Ishikawa (cell line): ENCODE measurements at regions not wholly inside any gene's neighbourhood (a gene's known extent, or its start where the extent isn't known, plus 50 kb on each side); places are given as distances from the start of the nearest gene placed in this dataset.

ENCODE experiments used
- CEBPB ChIP-seq: IDR thresholded peaks from 2 replicates; pipeline ENCODE4 v1.6.1; 2012
- CREB1 ChIP-seq: IDR thresholded peaks from 2 replicates; pipeline ENCODE4 v1.6.1; 2012; ENCODE audit warnings: low read depth
- EGR1 ChIP-seq: IDR thresholded peaks from 2 replicates; pipeline ENCODE4 v1.6.1; 2012
- EP300 ChIP-seq: IDR thresholded peaks from 2 replicates; pipeline ENCODE4 v1.6.1; 2012; ENCODE audit warnings: borderline replicate concordance
- FOXM1 ChIP-seq: IDR thresholded peaks from 2 replicates; pipeline ENCODE4 v1.6.1; 2012; ENCODE audit warnings: low read depth, borderline replicate concordance
- NFIC ChIP-seq: IDR thresholded peaks from 2 replicates; pipeline ENCODE4 v1.6.1; 2012
- RAD21 ChIP-seq: IDR thresholded peaks from 2 replicates; pipeline ENCODE4 v1.6.1; 2012; ENCODE audit warnings: low read depth
- TAF1 ChIP-seq: IDR thresholded peaks from 2 replicates; pipeline ENCODE4 v1.6.1; 2012; ENCODE audit warnings: low read depth, mild to moderate bottlenecking
- TCF12 ChIP-seq: IDR thresholded peaks from 2 replicates; pipeline ENCODE4 v1.6.1; 2012; ENCODE audit warnings: low read depth
- TEAD4 ChIP-seq: IDR thresholded peaks from 2 replicates; pipeline ENCODE4 v1.6.1; 2012
- YY1 ChIP-seq: IDR thresholded peaks from 2 replicates; pipeline ENCODE4 v1.6.1; 2012; ENCODE audit warnings: low read depth
- ZBTB7A ChIP-seq: IDR thresholded peaks from 2 replicates; pipeline ENCODE4 v1.6.1; 2012; ENCODE audit warnings: low read depth
- TF ChIP-seq, protein P1 (sequence below): IDR thresholded peaks from 2 replicates; pipeline ENCODE4 v1.6.1; 2012
- TF ChIP-seq, protein P2 (sequence below): IDR thresholded peaks from 2 replicates; pipeline ENCODE4 v1.6.1; 2012
- TF ChIP-seq, protein P3 (sequence below): IDR thresholded peaks from 2 replicates; pipeline ENCODE4 v1.6.1; 2012; ENCODE audit warnings: low read depth, mild to moderate bottlenecking

DNA sequence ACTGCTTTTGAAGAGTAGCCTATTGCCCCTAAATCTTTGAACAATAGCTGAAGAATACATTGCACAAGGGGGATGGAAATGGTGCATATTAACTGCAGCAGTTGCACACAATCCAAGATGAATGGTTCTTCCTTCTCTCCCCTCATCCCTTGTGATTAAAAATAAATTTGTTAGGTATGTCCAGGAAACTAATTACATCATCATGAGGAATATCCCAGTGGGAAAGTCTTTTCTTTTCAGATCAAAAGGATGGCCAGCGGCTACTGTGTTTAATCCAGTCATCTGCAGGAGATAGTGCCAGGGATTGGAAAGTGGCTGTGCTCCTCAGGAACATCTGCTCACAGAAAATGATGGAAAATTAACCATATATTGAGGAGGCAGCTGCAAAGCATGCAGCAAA, 508.4 kb upstream of the SEMA6A start:
- TF ChIP-seq, protein P1, sequence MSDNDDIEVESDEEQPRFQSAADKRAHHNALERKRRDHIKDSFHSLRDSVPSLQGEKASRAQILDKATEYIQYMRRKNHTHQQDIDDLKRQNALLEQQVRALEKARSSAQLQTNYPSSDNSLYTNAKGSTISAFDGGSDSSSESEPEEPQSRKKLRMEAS, result no peak
- TF ChIP-seq TCF12 (no peak), RAD21 (no peak), YY1 (no peak), TAF1 (no peak), FOXM1 (no peak), CREB1 (no peak), NFIC (no peak), EGR1 (no peak), TEAD4 (no peak), ZBTB7A (no peak), CEBPB (no peak), EP300 (no peak)
- TF ChIP-seq, protein P2, sequence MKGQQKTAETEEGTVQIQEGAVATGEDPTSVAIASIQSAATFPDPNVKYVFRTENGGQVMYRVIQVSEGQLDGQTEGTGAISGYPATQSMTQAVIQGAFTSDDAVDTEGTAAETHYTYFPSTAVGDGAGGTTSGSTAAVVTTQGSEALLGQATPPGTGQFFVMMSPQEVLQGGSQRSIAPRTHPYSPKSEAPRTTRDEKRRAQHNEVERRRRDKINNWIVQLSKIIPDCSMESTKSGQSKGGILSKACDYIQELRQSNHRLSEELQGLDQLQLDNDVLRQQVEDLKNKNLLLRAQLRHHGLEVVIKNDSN, result no peak
- TF ChIP-seq, protein P3, sequence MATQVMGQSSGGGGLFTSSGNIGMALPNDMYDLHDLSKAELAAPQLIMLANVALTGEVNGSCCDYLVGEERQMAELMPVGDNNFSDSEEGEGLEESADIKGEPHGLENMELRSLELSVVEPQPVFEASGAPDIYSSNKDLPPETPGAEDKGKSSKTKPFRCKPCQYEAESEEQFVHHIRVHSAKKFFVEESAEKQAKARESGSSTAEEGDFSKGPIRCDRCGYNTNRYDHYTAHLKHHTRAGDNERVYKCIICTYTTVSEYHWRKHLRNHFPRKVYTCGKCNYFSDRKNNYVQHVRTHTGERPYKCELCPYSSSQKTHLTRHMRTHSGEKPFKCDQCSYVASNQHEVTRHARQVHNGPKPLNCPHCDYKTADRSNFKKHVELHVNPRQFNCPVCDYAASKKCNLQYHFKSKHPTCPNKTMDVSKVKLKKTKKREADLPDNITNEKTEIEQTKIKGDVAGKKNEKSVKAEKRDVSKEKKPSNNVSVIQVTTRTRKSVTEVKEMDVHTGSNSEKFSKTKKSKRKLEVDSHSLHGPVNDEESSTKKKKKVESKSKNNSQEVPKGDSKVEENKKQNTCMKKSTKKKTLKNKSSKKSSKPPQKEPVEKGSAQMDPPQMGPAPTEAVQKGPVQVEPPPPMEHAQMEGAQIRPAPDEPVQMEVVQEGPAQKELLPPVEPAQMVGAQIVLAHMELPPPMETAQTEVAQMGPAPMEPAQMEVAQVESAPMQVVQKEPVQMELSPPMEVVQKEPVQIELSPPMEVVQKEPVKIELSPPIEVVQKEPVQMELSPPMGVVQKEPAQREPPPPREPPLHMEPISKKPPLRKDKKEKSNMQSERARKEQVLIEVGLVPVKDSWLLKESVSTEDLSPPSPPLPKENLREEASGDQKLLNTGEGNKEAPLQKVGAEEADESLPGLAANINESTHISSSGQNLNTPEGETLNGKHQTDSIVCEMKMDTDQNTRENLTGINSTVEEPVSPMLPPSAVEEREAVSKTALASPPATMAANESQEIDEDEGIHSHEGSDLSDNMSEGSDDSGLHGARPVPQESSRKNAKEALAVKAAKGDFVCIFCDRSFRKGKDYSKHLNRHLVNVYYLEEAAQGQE, result no peak

DNA sequence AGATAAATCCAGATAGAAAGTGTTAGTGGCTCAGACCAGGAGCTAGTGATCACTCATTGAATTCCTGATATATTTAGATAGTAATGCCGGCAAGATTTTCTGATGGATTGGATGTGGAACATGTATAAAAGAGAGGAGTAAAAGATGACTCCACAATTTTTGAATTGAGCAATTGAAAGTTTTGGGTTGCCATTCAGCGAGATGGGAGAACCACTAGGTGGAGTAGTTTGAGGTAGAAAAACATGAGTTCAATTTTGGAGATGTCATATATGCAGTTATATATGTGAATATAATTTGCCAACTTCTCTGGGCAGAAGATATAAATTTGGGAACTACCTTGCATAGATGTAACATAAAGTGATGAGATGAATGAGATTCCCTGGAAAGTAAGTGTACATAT, 502.5 kb upstream of the SEMA6A start:
- TF ChIP-seq, protein P3, result no peak
- TF ChIP-seq, protein P1, result no peak
- peak; percentile 28; the same call in 1 of the 2 replicates for TF ChIP-seq RAD21

DNA sequence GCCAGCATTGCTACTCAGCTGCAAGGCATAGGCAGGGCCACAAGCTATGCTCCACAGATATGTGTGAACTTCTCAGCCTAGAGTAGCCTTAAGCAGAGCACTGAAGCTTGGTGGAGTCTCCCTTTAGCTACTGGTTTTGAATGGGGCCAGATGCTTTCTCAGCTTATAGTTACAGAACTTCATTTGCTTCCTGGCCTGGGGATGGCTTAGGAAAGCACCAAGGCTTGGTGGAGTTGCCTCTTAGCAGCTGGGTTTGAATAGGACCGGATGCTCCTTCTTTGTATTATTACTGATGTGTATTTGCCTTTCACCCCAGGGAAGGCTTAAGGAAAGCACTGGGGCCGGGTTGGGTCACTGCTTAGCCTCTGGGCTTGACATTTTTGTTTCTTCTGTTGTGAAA, 497.8 kb upstream of the SEMA6A start:
- TF ChIP-seq YY1 (no peak), CREB1 (no peak), EP300 (no peak), TAF1 (no peak), RAD21 (no peak), CEBPB (no peak), TCF12 (no peak), TEAD4 (no peak), FOXM1 (no peak), NFIC (no peak)
- TF ChIP-seq, protein P2, result no peak
- TF ChIP-seq, protein P1, result no peak

DNA sequence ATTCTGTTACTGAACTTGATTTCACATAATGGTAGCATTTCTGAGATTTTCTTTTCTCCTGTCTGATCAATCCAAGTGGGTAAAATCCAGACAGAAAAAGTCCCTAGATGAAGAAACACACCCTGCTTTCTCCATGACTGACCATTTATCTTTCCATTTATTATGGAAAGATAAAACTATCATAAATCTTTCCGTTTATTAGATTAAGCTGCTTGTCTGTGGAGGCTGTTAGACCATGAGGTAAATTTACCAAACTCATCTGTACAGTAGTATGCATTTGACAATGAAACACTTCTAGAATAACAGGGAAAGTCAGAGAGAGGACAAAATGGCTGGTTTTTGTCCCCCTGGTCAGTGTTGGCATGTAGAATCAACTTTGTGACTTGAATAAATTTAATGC, 491.2 kb upstream of the SEMA6A start:
- TF ChIP-seq, protein P3, result no peak

DNA sequence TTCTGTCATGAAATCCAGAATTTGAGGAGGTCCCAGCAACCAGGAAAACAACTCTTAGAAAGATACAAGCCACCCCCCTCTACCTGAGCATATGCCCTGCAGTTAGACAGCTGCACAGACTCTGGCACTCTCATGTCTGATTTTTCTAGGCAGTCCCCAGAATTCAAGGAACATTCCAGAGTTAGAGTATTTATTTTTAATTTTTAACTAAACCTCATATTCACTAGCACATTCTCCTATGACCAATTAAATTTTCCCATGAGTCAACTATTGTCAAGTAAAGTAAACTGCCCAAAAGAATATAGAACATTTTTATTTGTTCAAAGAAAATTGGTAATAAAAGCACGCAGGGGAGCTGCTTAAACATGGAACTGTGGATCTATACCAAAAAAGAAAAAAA, 490.5 kb upstream of the SEMA6A start:
- TF ChIP-seq YY1, result no peak
- TF ChIP-seq ZBTB7A, result no peak
- TF ChIP-seq TEAD4, result no peak
- TF ChIP-seq TCF12, result no peak
- TF ChIP-seq FOXM1, result no peak
- TF ChIP-seq, protein P1, result no peak
- TF ChIP-seq, protein P2, result no peak
- no peak for TF ChIP-seq EP300
- TF ChIP-seq CREB1, result no peak
- TF ChIP-seq TAF1, result no peak
- no peak for TF ChIP-seq RAD21
- TF ChIP-seq, protein P3, result no peak
- no peak for TF ChIP-seq NFIC
- TF ChIP-seq CEBPB, result no peak
- TF ChIP-seq EGR1, result no peak
